ENCODE measurements at regions not wholly inside any gene's neighbourhood (a gene's known extent, or its start where the extent isn't known, plus 50 kb on each side); places are given as distances from the start of the nearest gene placed in this dataset.

DNA sequence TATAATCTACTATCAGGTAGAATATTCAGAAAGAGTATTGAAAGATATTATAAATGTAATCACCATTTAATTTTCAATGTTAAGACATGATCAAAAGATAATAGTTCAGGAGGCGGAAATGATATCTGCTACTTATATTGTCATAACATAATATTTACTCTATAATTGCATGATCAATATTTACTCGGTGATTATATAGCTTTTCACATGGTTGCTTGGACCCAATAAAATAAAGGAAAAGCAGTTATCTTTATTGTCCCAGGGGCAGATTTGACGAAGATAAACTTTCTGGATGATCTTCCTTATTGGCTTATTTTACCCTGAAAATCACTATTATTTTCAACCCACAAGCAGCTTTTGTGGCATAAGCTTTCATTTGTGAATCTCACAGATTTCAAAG, 350.4 kb downstream of the HACE1 start (continued):
- TF ChIP-seq SAP30 (IDR thresholded peaks at IDR 0.05; ENCODE audit: insufficient read depth, insufficient replicate concordance, low read length) = no peak
- no peak for TF ChIP-seq YY1 (IDR thresholded peaks at IDR 0.05; ENCODE audit: low read depth, low read length)
- no peak for TF ChIP-seq BACH1 (IDR thresholded peaks at IDR 0.05; ENCODE audit: low read length)
- no peak for TF ChIP-seq BCL11A (IDR thresholded peaks at IDR 0.05; ENCODE audit: low read depth in 2 of 2, low read length in 2 of 2)
- TF ChIP-seq CTBP2 (IDR thresholded peaks at IDR 0.05; ENCODE audit: borderline replicate concordance, insufficient read depth, insufficient read length, low read length) = no peak

Measured in H1 (cell line).